ENCODE measurements at regions not wholly inside any gene's neighbourhood (a gene's known extent, or its start where the extent isn't known, plus 50 kb on each side); places are given as distances from the start of the nearest gene placed in this dataset.

DNA sequence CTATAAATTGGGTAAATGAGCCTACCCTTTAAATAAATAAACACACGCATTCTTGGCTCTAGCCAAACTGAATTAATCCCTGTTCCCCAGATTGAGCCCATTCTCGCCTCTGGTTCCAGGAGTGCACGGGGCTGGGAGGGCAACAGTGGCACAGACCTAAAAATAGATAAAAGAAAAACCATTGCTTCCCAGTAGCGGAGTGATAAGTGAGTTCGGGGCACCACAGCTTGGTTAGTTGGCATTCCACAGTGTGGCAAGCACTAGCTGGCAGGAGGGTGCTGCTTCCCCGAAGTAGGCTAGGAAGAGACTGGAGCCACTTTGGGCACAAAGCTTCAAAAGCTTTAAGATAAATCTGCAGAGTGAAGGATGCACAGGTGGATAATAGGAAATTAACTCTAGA is 322.2 kb upstream of the SGCD start (continued):
- TF ChIP-seq XRCC4 (IDR thresholded peaks at IDR 0.05; ENCODE audit: extremely low read depth, insufficient read depth, insufficient read length) (no peak), PYGO2 (tag; IDR thresholded peaks at IDR 0.05) (no peak), ILF3 (IDR thresholded peaks at IDR 0.05; ENCODE audit: borderline replicate concordance) (no peak), CBX5 (IDR thresholded peaks at IDR 0.05; ENCODE audit: borderline replicate concordance, low read depth) (no peak), SMAD2 (IDR thresholded peaks at IDR 0.05; ENCODE audit: low read depth, low read length) (no peak)

DNA sequence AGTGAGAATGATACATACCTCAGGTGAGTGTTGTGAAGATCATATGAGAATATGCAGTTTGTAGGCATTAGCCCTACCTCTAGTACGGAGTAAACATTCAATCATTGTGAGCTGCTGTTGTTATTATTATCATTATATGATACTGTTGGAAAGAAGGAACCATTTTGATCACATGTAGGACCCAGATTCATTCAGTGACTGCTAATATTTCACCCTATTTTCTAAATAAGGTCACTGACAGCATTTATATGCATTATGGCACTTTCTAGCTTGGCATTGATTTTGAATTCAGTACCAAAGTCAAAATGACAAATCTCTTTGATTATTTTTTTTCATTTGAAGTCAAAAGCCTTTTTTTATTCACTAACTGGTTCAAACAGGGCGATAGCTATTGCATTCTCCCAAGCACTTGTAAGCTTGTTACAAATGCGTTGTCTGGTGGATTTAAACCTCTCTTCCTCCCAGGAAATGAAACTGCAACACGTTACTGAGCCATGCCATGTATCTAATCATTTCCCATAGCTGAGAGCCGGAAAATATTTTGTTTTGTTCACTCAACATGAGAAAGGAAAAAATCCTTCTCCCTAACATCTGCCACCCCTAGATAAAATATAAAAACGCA is 320.8 kb upstream of the SGCD start:
- no TSS peak for BruUV-seq (replicated peaks)
- no peaks in the 10 kb centered on the region for H3K27me3 ChIP-seq (ENCODE audit: control insufficient read depth in 2 of 2, insufficient read depth in 2 of 2, low read length in 2 of 2)
- no peak overlapping the region for H2AFZ ChIP-seq (ENCODE audit: low read depth, low read length)
- no peak overlapping the region for H3K9ac ChIP-seq (ENCODE audit: insufficient read depth in 1 of 2, low read depth in 2 of 2, low read length in 2 of 2)
- ChIA-PET CTCF (ENCODE audit: low intra/inter-chr PET ratio) (no interaction called here), POLR2A (no interaction called here)
- FAIRE-seq, result no peak
- H3K9me3 ChIP-seq (replicated peaks; ENCODE audit: control insufficient read depth, insufficient read depth, low read depth, low read length), result no peaks in the 10 kb centered on the region
- H3K36me3 ChIP-seq (ENCODE audit: control insufficient read depth, insufficient read depth, low read length), result no peaks in the 10 kb centered on the region
- H4K20me1 ChIP-seq (replicated peaks; ENCODE audit: control insufficient read depth, insufficient read depth, low read length), result no peaks in the 10 kb centered on the region
- WGBS (ENCODE audit: insufficient coverage, low coverage, missing lambda C conversion rate), result under 1% methylated on average over 6 of the region's 6 CpGs
- H3K4me1 ChIP-seq (replicated peaks in 1 of 2; ENCODE audit: control insufficient read depth in 2 of 2, insufficient read depth in 2 of 2, low read length in 2 of 2), result no peaks in the 10 kb centered on the region
- DNase-seq (ENCODE audit: extremely low read depth in 1 of 4, low spot score in 3 of 4), result no peak
- intact Hi-C loops (cut with micrococcal nuclease) (no loop called here), in situ Hi-C loops (cut with MboI) (no loop called here)
- H3K27ac ChIP-seq (ENCODE audit: extremely low read depth, low read depth, low read length), result no peak overlapping the region
- no peaks in the 10 kb centered on the region for H3K9me1 ChIP-seq (ENCODE audit: control insufficient read depth, insufficient read depth, low read length)
- ATAC-seq, result no peak
- no peaks in the 10 kb centered on the region for H3K79me2 ChIP-seq (ENCODE audit: control insufficient read depth, insufficient read depth, low read length)
- H3K4me3 ChIP-seq, result no peak overlapping the region
- no peak overlapping the region for H3K4me2 ChIP-seq (ENCODE audit: insufficient read depth, low read length)
- no peak for TF ChIP-seq POLR2A (conservative IDR thresholded peaks at IDR 0.05)
- no peak for TF ChIP-seq MAZ (CRISPR knock-in tag; conservative IDR thresholded peaks at IDR 0.05 in 1 of 2, IDR thresholded peaks at IDR 0.05 in 1 of 2)
- TF ChIP-seq NR4A1 (CRISPR knock-in tag; IDR thresholded peaks at IDR 0.05), result no peak
- no peak for TF ChIP-seq NR4A1 (tag; IDR thresholded peaks at IDR 0.05)
- TF ChIP-seq, protein P1, sequence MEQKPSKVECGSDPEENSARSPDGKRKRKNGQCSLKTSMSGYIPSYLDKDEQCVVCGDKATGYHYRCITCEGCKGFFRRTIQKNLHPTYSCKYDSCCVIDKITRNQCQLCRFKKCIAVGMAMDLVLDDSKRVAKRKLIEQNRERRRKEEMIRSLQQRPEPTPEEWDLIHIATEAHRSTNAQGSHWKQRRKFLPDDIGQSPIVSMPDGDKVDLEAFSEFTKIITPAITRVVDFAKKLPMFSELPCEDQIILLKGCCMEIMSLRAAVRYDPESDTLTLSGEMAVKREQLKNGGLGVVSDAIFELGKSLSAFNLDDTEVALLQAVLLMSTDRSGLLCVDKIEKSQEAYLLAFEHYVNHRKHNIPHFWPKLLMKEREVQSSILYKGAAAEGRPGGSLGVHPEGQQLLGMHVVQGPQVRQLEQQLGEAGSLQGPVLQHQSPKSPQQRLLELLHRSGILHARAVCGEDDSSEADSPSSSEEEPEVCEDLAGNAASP (IDR thresholded peaks at IDR 0.05), result no peak
- no peak for TF ChIP-seq USF2 (CRISPR knock-in tag; IDR thresholded peaks at IDR 0.05)
- TF ChIP-seq ZKSCAN1 (IDR thresholded peaks at IDR 0.05; ENCODE audit: low read depth, low read length), result no peak
- no peak for TF ChIP-seq ZBTB5 (IDR thresholded peaks at IDR 0.05)
- TF ChIP-seq MAFF (IDR thresholded peaks at IDR 0.05; ENCODE audit: low read length), result no peak
- TF ChIP-seq ZNF263 (CRISPR knock-in tag; IDR thresholded peaks at IDR 0.05; ENCODE audit: borderline replicate concordance), result no peak
- no peak for TF ChIP-seq JUN (IDR thresholded peaks at IDR 0.05; ENCODE audit: borderline replicate concordance, low read depth, low read length)
- no peak for TF ChIP-seq JUN (CRISPR knock-in tag; IDR thresholded peaks at IDR 0.05; ENCODE audit: borderline replicate concordance)
- no peak for TF ChIP-seq CEBPB (tag; IDR thresholded peaks at IDR 0.05)
- TF ChIP-seq SMAD4 (CRISPR knock-in tag; conservative IDR thresholded peaks at IDR 0.05), result no peak
- no peak for TF ChIP-seq MYBL2 (IDR thresholded peaks at IDR 0.05; ENCODE audit: low read depth)
- no peak for TF ChIP-seq MYBL2 (CRISPR knock-in tag; IDR thresholded peaks at IDR 0.05; ENCODE audit: borderline replicate concordance)
